Breast epithelium (tissue), 3 donors: ENCODE measurements at regions not wholly inside any gene's neighbourhood (a gene's known extent, or its start where the extent isn't known, plus 50 kb on each side); places are given as distances from the start of the nearest gene placed in this dataset.

Experiments
- POLR2A ChIP-seq: fragments of 450-650 bp; IDR thresholded peaks from one replicate; pipeline ENCODE4 v1.6.1; 2016; ENCODE audit warnings: antibody characterized with exemption, mild to moderate bottlenecking, moderate library complexity
- TF ChIP-seq, protein P1 (sequence below), 3 donors: fragments of 450-650 bp; IDR thresholded peaks; one replicate each; pipeline ENCODE4 v1.5.1; 2016 to 2017; ENCODE audit warnings: antibody characterized with exemption in 3 of 3, mild to moderate bottlenecking in 3 of 3, moderate library complexity in 3 of 3

DNA sequence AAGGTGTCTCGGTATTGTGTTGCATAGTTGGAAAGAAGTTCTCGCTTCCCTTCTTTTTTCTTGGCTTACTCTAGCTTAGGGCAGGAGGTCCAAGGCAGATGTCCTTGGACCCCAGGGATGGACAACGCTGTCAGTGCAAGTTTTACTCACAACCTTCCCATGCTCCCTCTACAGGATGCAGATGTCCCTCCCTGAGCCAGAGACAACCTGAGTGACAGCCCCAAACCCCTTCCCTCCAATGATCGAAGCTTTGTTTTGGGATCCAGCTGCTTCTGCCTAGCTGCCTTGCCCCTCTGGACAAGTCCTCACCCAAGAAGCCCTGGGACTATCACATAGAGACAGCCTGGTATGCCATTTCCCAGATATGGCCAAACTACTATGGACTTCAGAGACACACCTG, 112.0 kb upstream of the RAP1B start:
- TF ChIP-seq, protein P1, sequence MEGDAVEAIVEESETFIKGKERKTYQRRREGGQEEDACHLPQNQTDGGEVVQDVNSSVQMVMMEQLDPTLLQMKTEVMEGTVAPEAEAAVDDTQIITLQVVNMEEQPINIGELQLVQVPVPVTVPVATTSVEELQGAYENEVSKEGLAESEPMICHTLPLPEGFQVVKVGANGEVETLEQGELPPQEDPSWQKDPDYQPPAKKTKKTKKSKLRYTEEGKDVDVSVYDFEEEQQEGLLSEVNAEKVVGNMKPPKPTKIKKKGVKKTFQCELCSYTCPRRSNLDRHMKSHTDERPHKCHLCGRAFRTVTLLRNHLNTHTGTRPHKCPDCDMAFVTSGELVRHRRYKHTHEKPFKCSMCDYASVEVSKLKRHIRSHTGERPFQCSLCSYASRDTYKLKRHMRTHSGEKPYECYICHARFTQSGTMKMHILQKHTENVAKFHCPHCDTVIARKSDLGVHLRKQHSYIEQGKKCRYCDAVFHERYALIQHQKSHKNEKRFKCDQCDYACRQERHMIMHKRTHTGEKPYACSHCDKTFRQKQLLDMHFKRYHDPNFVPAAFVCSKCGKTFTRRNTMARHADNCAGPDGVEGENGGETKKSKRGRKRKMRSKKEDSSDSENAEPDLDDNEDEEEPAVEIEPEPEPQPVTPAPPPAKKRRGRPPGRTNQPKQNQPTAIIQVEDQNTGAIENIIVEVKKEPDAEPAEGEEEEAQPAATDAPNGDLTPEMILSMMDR (IDR thresholded peaks at IDR 0.05) = no peak
- no peak for TF ChIP-seq POLR2A
